BJ (cell line): ENCODE measurements at regions not wholly inside any gene's neighbourhood (a gene's known extent, or its start where the extent isn't known, plus 50 kb on each side); places are given as distances from the start of the nearest gene placed in this dataset.

Experiments
- CTCF ChIA-PET: fragments of 350-600 bp; formaldehyde crosslinking; extraction: SDS; loops from one replicate; lab custom pipeline; 2021; ENCODE audit warnings: antibody characterized with exemption, inconsistent platforms; lab: Yijun Ruan, JAX
- POLR2A ChIA-PET: fragments of 300-600 bp; sonication (Branson Sonifier 250); formaldehyde crosslinking; extraction: SDS; loops from one replicate; lab custom pipeline; 2021; ENCODE audit warnings: antibody characterized with exemption; lab: Charles Lee
- DNase-seq: peaks from one replicate; pipeline ENCODE4 v3.0.0-alpha.2; 2011; ENCODE audit warnings: low read depth
- H3K27me3 ChIP-seq: 2 replicates; pipeline ENCODE4 v1.6.0; 2011; ENCODE audit warnings: low read length; ENCODE audit not compliant: control insufficient read depth, insufficient read depth
- H3K36me3 ChIP-seq: 2 replicates; pipeline ENCODE4 v1.5.1; 2011; ENCODE audit warnings: low read length; ENCODE audit not compliant: control insufficient read depth, insufficient read depth
- H3K4me3 ChIP-seq: 2 replicates; pipeline ENCODE4 v1.5.1; 2011; ENCODE audit warnings: low read depth, mild to moderate bottlenecking, control low read depth, low read length
- CTCF ChIP-seq: IDR thresholded peaks from 2 replicates; pipeline ENCODE4 v1.5.1; 2011; ENCODE audit warnings: low read depth, mild to moderate bottlenecking, control low read depth, inconsistent platforms, low read length, moderate library complexity; ENCODE audit not compliant: insufficient read depth

- 0 out of 2 replicates have a peak, but pooled peaks cover 2% of the 10 kb centered on the region for H3K27me3 ChIP-seq
- POLR2A ChIA-PET = no interaction called here
- TF ChIP-seq CTCF = no peak
- no peak for DNase-seq
- H3K4me3 ChIP-seq = no peak overlapping the region
- CTCF ChIA-PET = interaction anchor here (2.4 kb wide), 1 partner anchor 29 kb away, joined by 7 read pairs; no protein-coding TSS in a partner anchor
- no peaks in the 10 kb centered on the region for H3K36me3 ChIP-seq
Observed at GRCh38 chr2:204174034-204174433, 237.5 kb downstream of the ICOS start.

GRCh38 chr2:204175552-204176271, 239.1 kb downstream of the ICOS start:
- no peak overlapping the region for H3K4me3 ChIP-seq
- TF ChIP-seq CTCF = no peak
- H3K27me3 ChIP-seq = 0 out of 2 replicates have a peak, but pooled peaks cover under 1% of the 10 kb centered on the region
- ChIA-PET POLR2A (no interaction called here), CTCF (interaction anchor here (2.7 kb wide), 1 partner anchor 15 kb away, joined by 7 read pairs; no protein-coding TSS in a partner anchor)
- no peaks in the 10 kb centered on the region for H3K36me3 ChIP-seq
- no peak for DNase-seq

- no peak for DNase-seq
- ChIA-PET CTCF (interaction anchor here (2.7 kb wide), 1 partner anchor 15 kb away, joined by 7 read pairs; no protein-coding TSS in a partner anchor), POLR2A (no interaction called here)
- H3K36me3 ChIP-seq = no peaks in the 10 kb centered on the region
- H3K4me3 ChIP-seq = no peak overlapping the region
- no peaks in the 10 kb centered on the region for H3K27me3 ChIP-seq
- no peak for TF ChIP-seq CTCF
Observed at GRCh38 chr2:204176306-204176705, 239.7 kb downstream of the ICOS start.

- no peaks in the 10 kb centered on the region for H3K27me3 ChIP-seq
- no peak for DNase-seq
- CTCF ChIA-PET = interaction anchor here (0.6 to 1.9 kb wide), 12 partner anchors 9 to 155 kb away, joined by 3 to 10 read pairs (median 3); no protein-coding TSS in a partner anchor
Observed at GRCh38 chr2:204177251-204177976, 240.9 kb downstream of the ICOS start.

More at GRCh38 chr2:204177251-204177976, 240.9 kb downstream of the ICOS start:
- TF ChIP-seq CTCF = no peak
- POLR2A ChIA-PET = no interaction called here
- no peaks in the 10 kb centered on the region for H3K36me3 ChIP-seq
- H3K4me3 ChIP-seq = no peak overlapping the region
